ENCODE measurements at regions not wholly inside any gene's neighbourhood (a gene's known extent, or its start where the extent isn't known, plus 50 kb on each side); places are given as distances from the start of the nearest gene placed in this dataset.

DNA sequence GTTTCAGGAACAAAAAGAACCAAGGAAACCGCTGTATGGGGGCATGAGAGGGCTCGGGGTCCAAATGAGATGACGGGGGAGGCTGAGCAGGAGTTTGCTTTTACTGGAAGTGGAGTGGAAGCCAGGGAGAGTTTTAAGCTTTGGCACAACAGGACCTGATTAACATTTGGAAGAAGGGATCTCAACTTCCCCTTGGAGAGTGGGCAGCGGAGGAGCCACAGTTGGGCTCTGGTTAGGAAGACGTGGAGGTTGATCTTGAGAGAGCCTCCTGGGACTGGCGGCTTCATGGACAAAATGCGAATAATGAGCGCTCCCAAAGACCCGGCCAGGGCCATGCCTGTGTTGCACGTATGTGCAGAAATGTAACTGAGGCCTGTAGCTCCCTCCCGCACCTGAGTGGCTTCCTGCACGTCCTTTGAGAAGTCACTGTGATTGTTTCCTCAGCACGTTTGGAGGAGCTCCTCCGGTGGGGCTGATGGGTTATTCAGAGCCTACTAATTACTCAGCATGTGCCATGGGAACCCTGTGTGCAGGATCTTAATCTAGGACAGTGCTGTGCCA is 595.3 kb upstream of the MGMT start:
- no peak for DNase-seq (ENCODE audit: low read depth in 2 of 2)

DNA sequence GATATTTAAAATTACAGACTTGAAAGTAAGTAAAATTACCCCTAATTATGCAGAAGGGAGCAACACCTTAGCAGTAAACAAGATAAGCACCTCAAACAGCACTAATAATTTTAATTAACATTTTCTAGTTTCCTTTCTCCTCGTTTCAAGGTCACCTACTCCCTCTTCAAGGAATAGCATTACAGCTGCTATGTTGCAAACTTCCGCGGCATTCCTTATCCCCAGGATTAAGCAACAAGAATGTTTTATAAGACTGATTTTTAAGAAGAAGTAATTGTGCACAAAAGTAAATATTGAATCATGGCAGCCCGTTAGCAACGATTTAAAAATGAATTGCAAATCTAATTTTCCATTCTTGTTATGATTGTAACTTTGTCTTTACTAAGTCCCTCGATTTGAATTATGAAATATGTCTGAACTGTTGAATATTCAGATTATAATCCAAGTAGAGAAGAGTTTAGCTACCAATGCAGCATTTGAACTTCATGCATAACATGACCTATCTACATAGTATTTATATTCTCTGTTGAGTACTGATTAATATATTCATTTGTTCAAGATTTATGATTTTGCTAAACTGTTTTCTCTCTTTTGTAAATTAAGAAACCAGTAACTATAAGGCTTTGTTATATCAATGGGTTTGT is 593.5 kb upstream of the MGMT start:
- no peak for DNase-seq (ENCODE audit: low read depth in 2 of 2)

DNA sequence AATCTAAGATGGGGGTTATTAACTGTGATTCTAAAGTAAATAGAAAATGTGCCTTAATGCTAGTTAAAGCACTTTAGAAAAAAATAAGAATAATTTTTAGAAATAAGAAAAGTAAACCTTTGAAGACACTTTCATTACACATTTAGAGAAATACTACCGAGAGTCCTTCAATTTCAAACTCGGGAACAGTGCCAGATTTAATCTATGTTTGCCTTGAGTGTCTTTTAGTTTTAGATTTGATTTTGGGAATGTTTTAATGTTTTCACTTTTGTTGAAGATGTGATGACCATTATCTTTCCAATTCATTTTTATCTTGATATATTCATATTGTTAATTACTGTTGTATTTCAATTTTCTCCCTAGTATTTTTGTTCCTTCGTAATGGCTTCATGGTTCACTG is 592.7 kb upstream of the MGMT start:
- no peak for DNase-seq (ENCODE audit: low read depth in 2 of 2)

GRCh38 chr10:128875030-128875744 is 591.9 kb upstream of the MGMT start:
- DNase-seq (ENCODE audit: low read depth in 2 of 2), result no peak

- DNase-seq (ENCODE audit: low read depth in 2 of 2), result no peak
These were observed 590.9 kb upstream of the MGMT start for GRCh38 chr10:128875956-128876736.

GRCh38 chr10:128877141-128877540 is 589.9 kb upstream of the MGMT start:
- no peak for DNase-seq (ENCODE audit: low read depth in 2 of 2)

- DNase-seq (ENCODE audit: low read depth in 2 of 2), result no peak
These were observed 589.1 kb upstream of the MGMT start for GRCh38 chr10:128877936-128878335.

GRCh38 chr10:128879030-128879429 is 588.0 kb upstream of the MGMT start:
- DNase-seq (ENCODE audit: low read depth in 2 of 2), result no peak

GRCh38 chr10:128879441-128880140 is 587.5 kb upstream of the MGMT start:
- DNase-seq (ENCODE audit: low read depth in 2 of 2), result no peak

DNA sequence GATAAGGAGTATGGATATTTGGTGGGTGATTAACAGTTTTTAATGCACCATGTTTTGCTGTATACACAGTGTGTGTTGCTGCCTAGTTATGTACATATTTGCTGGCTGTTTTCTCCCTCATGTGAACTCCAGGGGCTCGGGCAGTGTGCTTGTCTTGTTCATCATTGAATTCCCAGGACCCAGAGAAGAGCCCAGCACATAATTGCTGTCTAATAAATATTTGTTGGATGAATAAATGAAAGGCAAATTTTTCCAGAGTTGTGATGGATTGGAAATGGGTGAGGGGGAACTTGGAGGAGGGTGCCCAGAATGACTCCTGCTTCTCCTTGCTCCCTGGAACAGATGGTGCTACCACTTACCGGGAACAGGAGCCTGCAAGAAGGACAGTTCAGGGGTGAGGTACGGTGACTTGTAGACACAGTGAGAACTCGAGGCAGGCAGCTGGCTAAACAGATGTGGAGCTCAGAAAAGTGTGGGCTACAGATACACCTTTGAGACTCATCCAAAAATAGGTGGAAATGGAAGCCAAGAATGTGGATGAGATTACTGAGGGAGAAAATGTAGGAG is 586.8 kb upstream of the MGMT start:
- no peak for DNase-seq (ENCODE audit: low read depth in 2 of 2)

DNA sequence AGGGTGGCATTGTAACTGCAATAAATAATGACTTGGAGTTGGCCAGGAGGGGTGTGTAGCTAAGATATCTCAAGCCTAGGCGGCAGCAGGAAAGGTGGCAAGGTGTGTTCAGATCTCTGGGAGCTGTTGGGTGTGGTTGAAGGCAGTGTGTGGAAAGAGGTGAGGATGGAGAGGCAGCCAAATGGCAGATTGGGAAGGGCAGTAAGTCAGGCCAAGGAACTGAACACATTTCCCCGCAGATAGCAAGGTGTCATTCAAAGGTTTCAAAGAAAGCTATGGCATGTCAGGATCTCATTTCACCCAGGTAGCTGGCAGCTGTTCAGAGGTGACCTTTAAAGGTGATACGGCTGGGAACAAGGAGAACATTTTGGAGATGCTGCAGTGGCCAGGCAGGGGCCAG is 586.0 kb upstream of the MGMT start:
- no peak for DNase-seq (ENCODE audit: low read depth in 2 of 2)

GRCh38 chr10:128883231-128884032 is 583.6 kb upstream of the MGMT start:
- DNase-seq (ENCODE audit: low read depth in 2 of 2), result no peak

DNA sequence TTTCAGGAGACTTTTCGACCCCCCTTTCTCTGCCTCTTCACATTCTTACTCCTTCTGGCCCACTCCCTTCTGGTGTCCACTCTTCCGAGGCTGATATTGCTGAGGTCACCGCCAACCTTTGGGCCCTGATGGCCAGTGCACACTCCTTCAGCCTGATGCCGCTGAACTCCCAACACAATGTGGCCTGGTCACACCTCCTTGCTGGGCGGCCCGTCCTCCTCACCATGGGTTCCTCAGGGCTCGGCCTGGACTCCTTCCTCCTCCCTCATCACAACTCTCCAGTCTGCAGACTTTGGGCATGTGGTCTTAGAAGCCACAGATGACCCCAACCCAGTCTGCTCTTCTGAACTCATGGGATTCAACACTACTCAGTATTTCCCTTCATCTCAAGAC is 583.0 kb upstream of the MGMT start:
- no peak for DNase-seq (ENCODE audit: low read depth in 2 of 2)

GRCh38 chr10:128884496-128885072 is 582.5 kb upstream of the MGMT start:
- DNase-seq (ENCODE audit: low read depth in 2 of 2), result no peak

DNA sequence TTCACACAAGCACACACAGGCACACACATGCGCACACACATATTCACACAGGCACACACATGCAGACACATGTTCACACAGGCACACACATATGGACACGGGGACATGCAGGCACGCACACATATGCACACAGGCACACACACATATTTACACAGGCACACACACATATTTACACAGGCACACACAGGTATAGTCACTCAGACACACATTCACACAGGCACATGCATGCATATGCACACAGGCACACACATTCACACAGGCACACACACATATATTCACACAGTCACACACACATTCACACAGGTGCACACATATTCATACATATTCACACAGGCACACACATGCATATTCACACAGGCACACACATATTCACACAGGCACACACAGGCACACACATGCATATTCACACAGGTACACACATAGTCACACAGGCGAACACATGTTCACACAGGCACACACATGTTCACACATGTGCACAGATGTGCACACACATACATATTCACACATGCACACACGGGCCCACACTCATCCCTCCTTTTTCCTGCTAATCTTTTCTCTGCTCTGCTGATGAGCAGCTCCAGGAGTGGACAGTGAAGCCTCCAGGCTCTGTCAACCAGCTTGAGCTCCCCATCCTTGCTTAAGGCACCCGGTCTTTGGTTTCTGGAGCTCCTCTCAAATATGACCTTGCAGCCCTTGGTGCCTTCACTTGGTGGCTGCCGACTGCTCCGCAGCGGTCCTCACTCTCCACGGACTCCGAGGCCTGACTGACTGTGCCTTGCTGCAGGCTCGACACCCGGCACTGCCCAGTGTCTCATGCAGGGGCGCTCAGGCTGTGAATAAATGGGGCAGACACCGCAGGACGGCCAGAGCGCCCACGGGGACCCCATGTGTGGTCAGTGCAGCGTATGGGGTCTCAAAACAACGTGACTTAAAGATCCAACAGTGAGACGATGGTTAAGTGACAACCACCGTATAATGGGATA is 581.2 kb upstream of the MGMT start:
- no peak for DNase-seq (ENCODE audit: low read depth in 2 of 2)

DNA sequence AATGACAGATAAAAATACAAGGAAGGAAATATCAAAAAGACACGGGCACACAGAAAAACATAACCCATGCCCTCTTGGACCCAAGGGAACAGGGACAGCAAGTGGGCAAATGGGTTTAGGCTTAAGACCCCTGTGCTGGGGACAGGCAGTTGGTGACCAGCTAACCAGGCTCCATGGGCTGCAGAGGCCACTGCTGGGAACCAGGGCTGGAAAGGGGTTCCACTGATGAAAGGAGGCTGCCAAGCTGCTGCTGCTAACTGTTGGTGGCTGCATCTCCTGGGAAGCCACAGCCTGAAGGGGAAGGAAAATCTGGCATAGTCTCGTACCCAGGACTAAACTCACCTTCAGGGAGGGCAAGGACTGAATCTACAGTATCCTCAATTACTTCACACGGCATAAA is 579.2 kb upstream of the MGMT start:
- DNase-seq (ENCODE audit: low read depth in 2 of 2), result no peak

- no peak for DNase-seq (ENCODE audit: low read depth in 2 of 2)
These were observed 575.0 kb upstream of the MGMT start for GRCh38 chr10:128892005-128892404.

GRCh38 chr10:128894641-128895040 is 572.4 kb upstream of the MGMT start:
- DNase-seq (ENCODE audit: low read depth in 2 of 2), result no peak

GRCh38 chr10:128895473-128895872 is 571.6 kb upstream of the MGMT start:
- no peak for DNase-seq (ENCODE audit: low read depth in 2 of 2)
